Esophagus muscularis mucosa (tissue), 4 donors: ENCODE measurements at regions not wholly inside any gene's neighbourhood (a gene's known extent, or its start where the extent isn't known, plus 50 kb on each side); places are given as distances from the start of the nearest gene placed in this dataset.
"Not testable (repeated sequence)": the region's sequence is repeated elsewhere in the genome, so short reads cannot be mapped to it uniquely, and the experiment has no call there.

Experiments
- EP300 ChIP-seq: sonication (generic); formaldehyde crosslinking; IDR thresholded peaks from one replicate; pipeline ENCODE4 v1.6.1; 2017; ENCODE audit warnings: antibody characterized with exemption
- POLR2A ChIP-seq: fragments of 450-650 bp; IDR thresholded peaks from one replicate; pipeline ENCODE4 v1.6.1; 2017; ENCODE audit warnings: antibody characterized with exemption, moderate library complexity, mild to moderate bottlenecking, low read depth
- POLR2AphosphoS5 ChIP-seq, 2 donors: sonication (generic); formaldehyde crosslinking; IDR thresholded peaks; one replicate each; pipeline ENCODE4 v1.6.1; 2017; ENCODE audit warnings: antibody characterized with exemption in 2 of 2
- TF ChIP-seq, protein P1 (sequence below), 3 experiments: fragments of 200-600 bp in 2 of 3; fragments of 450-650 bp in 1 of 3; sonication (generic) in 2 of 3; IDR thresholded peaks; one replicate each; pipeline ENCODE4 v1.5.1; 2017 to 2019; ENCODE audit warnings: antibody characterized with exemption in 3 of 3, mild to moderate bottlenecking in 2 of 3, moderate library complexity in 1 of 3

- not testable (repeated sequence) for TF ChIP-seq POLR2A; EP300; POLR2AphosphoS5 (IDR thresholded peaks at IDR 0.05)
- TF ChIP-seq, protein P1, sequence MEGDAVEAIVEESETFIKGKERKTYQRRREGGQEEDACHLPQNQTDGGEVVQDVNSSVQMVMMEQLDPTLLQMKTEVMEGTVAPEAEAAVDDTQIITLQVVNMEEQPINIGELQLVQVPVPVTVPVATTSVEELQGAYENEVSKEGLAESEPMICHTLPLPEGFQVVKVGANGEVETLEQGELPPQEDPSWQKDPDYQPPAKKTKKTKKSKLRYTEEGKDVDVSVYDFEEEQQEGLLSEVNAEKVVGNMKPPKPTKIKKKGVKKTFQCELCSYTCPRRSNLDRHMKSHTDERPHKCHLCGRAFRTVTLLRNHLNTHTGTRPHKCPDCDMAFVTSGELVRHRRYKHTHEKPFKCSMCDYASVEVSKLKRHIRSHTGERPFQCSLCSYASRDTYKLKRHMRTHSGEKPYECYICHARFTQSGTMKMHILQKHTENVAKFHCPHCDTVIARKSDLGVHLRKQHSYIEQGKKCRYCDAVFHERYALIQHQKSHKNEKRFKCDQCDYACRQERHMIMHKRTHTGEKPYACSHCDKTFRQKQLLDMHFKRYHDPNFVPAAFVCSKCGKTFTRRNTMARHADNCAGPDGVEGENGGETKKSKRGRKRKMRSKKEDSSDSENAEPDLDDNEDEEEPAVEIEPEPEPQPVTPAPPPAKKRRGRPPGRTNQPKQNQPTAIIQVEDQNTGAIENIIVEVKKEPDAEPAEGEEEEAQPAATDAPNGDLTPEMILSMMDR (IDR thresholded peaks at IDR 0.05), result not testable (repeated sequence)
These were observed 755.2 kb upstream of the ADGRB3 start for GRCh38 chr6:67879928-67880327.
